ENCODE measurements at regions not wholly inside any gene's neighbourhood (a gene's known extent, or its start where the extent isn't known, plus 50 kb on each side); places are given as distances from the start of the nearest gene placed in this dataset.

DNA sequence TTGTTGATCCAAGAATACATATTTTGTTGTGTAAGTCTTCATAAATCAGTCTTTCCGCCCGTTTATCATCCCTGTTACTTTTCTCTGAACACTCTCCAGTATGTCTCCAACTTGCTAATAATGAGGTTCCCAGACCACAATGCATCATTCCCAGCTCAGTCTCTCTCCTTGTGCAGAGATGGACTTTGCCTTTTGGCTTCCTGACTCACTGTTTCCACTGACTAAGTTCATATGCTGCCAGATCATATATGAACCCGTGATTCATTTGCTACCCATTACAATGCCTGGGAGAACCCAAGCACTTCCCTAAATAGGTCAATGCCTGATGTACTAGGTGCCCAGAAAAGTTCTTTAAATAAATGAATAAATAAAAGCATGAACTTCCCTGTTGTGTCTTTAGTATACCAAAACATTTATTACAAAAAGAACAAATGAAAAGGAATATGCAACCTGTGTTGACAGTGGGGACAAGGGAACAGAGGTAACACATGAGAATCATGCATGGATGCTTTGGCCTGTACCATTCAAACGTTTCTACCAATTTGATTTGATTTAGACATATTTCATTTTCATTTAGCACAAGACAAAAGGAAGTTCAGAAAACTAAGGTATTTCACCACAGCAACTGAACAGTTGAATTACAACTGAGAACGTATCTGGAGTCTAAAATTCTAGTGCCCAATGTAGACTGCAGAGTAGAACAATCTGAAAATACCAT is 215.4 kb upstream of the HNRNPA3 start:
- Histone ChIP-seq H3K27ac (peak overlapping the region; percentile 75), H3K9me2 (replicated peaks; ENCODE audit: insufficient read depth) (no peaks in the 10 kb centered on the region), H4K20me1 (ENCODE audit: insufficient read depth, poor library complexity, severe bottlenecking) (no peaks in the 10 kb centered on the region), H3K4me1 (ENCODE audit: insufficient read depth) (peaks cover 10% of the 10 kb centered on the region), H3K9me3 (ENCODE audit: low read depth) (no peaks in the 10 kb centered on the region), H3K4me3 (no peak overlapping the region), H3K4me2 (no peak overlapping the region), H2AFZ (no peak overlapping the region), H3K79me2 (no peaks in the 10 kb centered on the region), H3K27me3 (no peaks in the 10 kb centered on the region), H3K36me3 (replicated peaks; ENCODE audit: insufficient read depth, low read depth) (no peaks in the 10 kb centered on the region)
- TF ChIP-seq, protein P1, sequence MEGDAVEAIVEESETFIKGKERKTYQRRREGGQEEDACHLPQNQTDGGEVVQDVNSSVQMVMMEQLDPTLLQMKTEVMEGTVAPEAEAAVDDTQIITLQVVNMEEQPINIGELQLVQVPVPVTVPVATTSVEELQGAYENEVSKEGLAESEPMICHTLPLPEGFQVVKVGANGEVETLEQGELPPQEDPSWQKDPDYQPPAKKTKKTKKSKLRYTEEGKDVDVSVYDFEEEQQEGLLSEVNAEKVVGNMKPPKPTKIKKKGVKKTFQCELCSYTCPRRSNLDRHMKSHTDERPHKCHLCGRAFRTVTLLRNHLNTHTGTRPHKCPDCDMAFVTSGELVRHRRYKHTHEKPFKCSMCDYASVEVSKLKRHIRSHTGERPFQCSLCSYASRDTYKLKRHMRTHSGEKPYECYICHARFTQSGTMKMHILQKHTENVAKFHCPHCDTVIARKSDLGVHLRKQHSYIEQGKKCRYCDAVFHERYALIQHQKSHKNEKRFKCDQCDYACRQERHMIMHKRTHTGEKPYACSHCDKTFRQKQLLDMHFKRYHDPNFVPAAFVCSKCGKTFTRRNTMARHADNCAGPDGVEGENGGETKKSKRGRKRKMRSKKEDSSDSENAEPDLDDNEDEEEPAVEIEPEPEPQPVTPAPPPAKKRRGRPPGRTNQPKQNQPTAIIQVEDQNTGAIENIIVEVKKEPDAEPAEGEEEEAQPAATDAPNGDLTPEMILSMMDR (IDR thresholded peaks at IDR 0.05; ENCODE audit: poor library complexity), result no peak
- TF ChIP-seq EZH2phosphoT487 (IDR thresholded peaks at IDR 0.05; ENCODE audit: low read depth, severe bottlenecking, unreplicated experiment) (no peak), EZH2 (IDR thresholded peaks at IDR 0.05; ENCODE audit: borderline replicate concordance) (no peak)
- 71% methylated on average over 5 of the region's 5 CpGs for WGBS (ENCODE audit: low lambda C conversion rate, missing lambda C conversion rate)
- DNase-seq (ENCODE audit: low spot score), result peak; percentile 88

DNA sequence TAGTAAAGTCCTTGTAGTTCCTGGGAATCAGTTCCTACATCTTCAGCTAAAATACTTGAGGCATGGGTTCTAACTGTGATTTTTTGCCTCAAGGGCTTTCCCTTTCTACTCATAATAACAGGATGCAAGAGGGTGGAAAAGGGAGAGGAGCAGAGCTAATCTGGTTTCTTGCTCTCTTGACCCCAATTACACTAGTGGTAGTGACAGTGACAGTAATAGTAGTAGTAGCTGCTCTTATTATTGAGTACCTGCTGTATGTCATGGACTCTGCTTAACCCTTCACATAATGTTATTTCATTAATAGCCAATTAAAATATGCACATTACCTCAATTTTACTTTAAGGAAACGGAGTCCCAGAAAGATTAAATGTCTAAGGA is 214.8 kb upstream of the HNRNPA3 start:
- Histone ChIP-seq H3K4me3 (no peak overlapping the region), H3K36me3 (replicated peaks; ENCODE audit: insufficient read depth, low read depth) (no peaks in the 10 kb centered on the region), H4K20me1 (ENCODE audit: insufficient read depth, poor library complexity, severe bottlenecking) (no peaks in the 10 kb centered on the region), H3K27me3 (no peaks in the 10 kb centered on the region), H3K27ac (peak overlapping the region; percentile 75), H3K9me3 (ENCODE audit: low read depth) (no peaks in the 10 kb centered on the region), H3K79me2 (no peaks in the 10 kb centered on the region), H3K9me2 (replicated peaks; ENCODE audit: insufficient read depth) (no peaks in the 10 kb centered on the region), H2AFZ (no peak overlapping the region), H3K4me1 (ENCODE audit: insufficient read depth) (peaks cover 10% of the 10 kb centered on the region), H3K4me2 (no peak overlapping the region)
- no peak for DNase-seq (ENCODE audit: low spot score)
- WGBS (ENCODE audit: low lambda C conversion rate, missing lambda C conversion rate), result 95% methylated on average over 1 of the region's 1 CpG
- TF ChIP-seq EZH2phosphoT487 (IDR thresholded peaks at IDR 0.05; ENCODE audit: low read depth, severe bottlenecking, unreplicated experiment), result no peak
- no peak for TF ChIP-seq EZH2 (IDR thresholded peaks at IDR 0.05; ENCODE audit: borderline replicate concordance)
- TF ChIP-seq, protein P1 (IDR thresholded peaks at IDR 0.05; ENCODE audit: poor library complexity), result no peak

DNA sequence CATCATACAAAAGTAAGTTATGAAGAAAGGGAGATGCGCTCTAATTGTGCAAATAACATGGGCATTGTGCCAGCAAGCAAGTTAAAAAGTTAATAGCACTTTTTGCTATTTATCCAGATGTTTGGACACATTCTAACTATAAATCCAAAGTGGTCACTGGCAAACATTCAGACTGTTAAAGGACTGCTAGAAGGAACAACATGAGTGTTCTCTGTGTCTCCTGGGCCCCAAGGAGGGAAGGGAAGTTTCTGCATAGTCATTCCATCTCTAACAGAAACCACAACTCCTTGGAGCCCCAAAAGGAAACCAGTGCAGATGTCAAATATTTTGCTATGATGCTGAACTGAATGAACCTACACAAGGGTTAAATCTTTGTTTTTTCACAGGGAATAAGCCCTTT is 213.3 kb upstream of the HNRNPA3 start:
- no peaks in the 10 kb centered on the region for H3K27me3 ChIP-seq
- H3K4me1 ChIP-seq (ENCODE audit: insufficient read depth), result peaks cover 10% of the 10 kb centered on the region
- no peak overlapping the region for H3K4me2 ChIP-seq
- H3K9me2 ChIP-seq (replicated peaks; ENCODE audit: insufficient read depth), result no peaks in the 10 kb centered on the region
- WGBS (ENCODE audit: low lambda C conversion rate, missing lambda C conversion rate), result 91% methylated on average over 1 of the region's 1 CpG
- no peaks in the 10 kb centered on the region for H3K79me2 ChIP-seq
- H2AFZ ChIP-seq, result no peak overlapping the region
- no peak overlapping the region for H3K4me3 ChIP-seq
- H3K36me3 ChIP-seq (replicated peaks; ENCODE audit: insufficient read depth, low read depth), result no peaks in the 10 kb centered on the region
- peak; percentile 6 for DNase-seq (ENCODE audit: low spot score)
- H3K9me3 ChIP-seq (ENCODE audit: low read depth), result no peaks in the 10 kb centered on the region
- H4K20me1 ChIP-seq (ENCODE audit: insufficient read depth, poor library complexity, severe bottlenecking), result no peaks in the 10 kb centered on the region
- H3K27ac ChIP-seq, result peak overlapping the region; percentile 65
- TF ChIP-seq EZH2phosphoT487 (IDR thresholded peaks at IDR 0.05; ENCODE audit: low read depth, severe bottlenecking, unreplicated experiment) (no peak), EZH2 (IDR thresholded peaks at IDR 0.05; ENCODE audit: borderline replicate concordance) (no peak)
- TF ChIP-seq, protein P1 (IDR thresholded peaks at IDR 0.05; ENCODE audit: poor library complexity), result no peak
